Fibroblast of villous mesenchyme (primary cell): ENCODE measurements at regions not wholly inside any gene's neighbourhood (a gene's known extent, or its start where the extent isn't known, plus 50 kb on each side); places are given as distances from the start of the nearest gene placed in this dataset.
A peak's percentile ranks its signal among the peaks of the same experiment; 100 is the strongest.

ENCODE experiments used
- DNase-seq: peaks from one replicate; pipeline ENCODE4 v3.0.0-alpha.2; 2010; ENCODE audit warnings: low read depth
- H3K4me3 ChIP-seq: 2 replicates; pipeline ENCODE4 v1.5.1; 2011; ENCODE audit warnings: low read depth, mild to moderate bottlenecking, low read length
- TF ChIP-seq, protein P1 (sequence below): IDR thresholded peaks from 2 replicates; pipeline ENCODE4 v1.5.1; 2012; ENCODE audit warnings: low read depth, mild to moderate bottlenecking, low read length; ENCODE audit not compliant: insufficient read depth

GRCh38 chr6:45816674-45817297 is 198.9 kb downstream of the CLIC5 start:
- no peak overlapping the region for H3K4me3 ChIP-seq
- peak; percentile 84 for DNase-seq
- TF ChIP-seq, protein P1, sequence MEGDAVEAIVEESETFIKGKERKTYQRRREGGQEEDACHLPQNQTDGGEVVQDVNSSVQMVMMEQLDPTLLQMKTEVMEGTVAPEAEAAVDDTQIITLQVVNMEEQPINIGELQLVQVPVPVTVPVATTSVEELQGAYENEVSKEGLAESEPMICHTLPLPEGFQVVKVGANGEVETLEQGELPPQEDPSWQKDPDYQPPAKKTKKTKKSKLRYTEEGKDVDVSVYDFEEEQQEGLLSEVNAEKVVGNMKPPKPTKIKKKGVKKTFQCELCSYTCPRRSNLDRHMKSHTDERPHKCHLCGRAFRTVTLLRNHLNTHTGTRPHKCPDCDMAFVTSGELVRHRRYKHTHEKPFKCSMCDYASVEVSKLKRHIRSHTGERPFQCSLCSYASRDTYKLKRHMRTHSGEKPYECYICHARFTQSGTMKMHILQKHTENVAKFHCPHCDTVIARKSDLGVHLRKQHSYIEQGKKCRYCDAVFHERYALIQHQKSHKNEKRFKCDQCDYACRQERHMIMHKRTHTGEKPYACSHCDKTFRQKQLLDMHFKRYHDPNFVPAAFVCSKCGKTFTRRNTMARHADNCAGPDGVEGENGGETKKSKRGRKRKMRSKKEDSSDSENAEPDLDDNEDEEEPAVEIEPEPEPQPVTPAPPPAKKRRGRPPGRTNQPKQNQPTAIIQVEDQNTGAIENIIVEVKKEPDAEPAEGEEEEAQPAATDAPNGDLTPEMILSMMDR, result no peak

- TF ChIP-seq, protein P1, result no peak
- no peak overlapping the region for H3K4me3 ChIP-seq
- DNase-seq, result no peak
Observed at GRCh38 chr6:45815466-45816125, 200.1 kb downstream of the CLIC5 start.

- H3K4me3 ChIP-seq, result no peak overlapping the region
- DNase-seq, result no peak
- TF ChIP-seq, protein P1, result no peak
Observed at GRCh38 chr6:45814772-45815171, 200.9 kb downstream of the CLIC5 start.

DNA sequence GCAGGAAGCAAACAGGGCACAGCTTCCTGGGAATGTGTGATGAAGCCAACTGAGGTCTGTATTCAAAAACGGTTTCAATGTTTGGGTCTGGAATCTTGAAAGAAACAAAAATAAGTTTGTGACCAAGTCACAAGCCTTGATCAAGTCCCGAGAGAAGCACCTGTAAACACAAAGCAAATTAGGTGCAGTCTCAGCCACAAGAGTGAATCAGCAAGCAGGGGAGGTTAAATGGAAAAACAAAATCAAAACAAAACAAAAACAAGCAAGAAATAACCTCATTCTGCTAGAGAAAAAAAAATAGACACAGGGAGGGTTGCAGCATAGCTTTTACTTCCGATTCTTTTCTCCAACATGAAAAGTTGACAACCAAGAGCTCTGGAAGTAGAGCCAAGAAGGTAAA is 201.7 kb downstream of the CLIC5 start:
- TF ChIP-seq, protein P1, result no peak
- H3K4me3 ChIP-seq, result no peak overlapping the region

DNA sequence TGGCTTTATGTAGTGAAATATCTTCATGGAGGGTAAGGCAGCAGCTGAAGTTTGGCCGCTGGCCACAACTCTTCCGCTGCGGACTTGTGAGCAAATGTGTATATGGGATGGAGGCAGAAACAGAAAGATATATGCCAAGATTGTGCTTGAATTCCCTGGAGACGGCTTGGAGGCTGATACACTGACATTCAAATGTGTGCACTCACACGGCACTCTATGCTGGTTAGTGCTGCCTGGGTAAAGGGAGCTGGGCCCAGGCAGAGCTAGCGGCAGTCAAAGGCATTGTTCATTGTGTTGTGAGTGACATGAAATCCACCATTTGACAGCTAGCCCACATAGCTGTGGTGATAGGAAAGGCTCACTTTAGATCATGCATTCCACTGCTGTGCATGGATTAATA is 202.7 kb downstream of the CLIC5 start:
- no peak overlapping the region for H3K4me3 ChIP-seq
- TF ChIP-seq, protein P1, result no peak
- DNase-seq, result no peak

More for the DNA sequence above, 201.7 kb downstream of the CLIC5 start:
- DNase-seq, result no peak

DNA sequence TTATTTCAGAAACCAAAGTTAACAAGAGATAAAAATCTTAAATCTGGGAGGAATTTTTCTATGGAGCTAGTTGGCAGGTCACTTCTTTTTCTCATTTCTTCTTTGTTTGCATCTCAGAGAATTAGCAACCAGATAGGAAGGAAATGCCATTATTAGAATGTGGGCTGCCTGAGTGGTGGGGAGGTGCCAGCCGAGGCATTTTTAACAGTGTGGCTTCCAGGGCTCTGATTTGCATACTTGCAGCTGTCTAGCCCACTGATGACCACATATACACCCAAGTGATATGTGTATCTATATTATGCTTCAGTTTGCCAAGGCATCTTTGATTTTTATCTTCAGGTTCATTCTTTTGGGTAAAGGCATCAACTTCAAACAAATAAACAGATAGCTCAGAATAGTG is 206.7 kb downstream of the CLIC5 start:
- TF ChIP-seq, protein P1, result no peak
- DNase-seq, result no peak
- H3K4me3 ChIP-seq, result no peak overlapping the region
